Peyer's patch (tissue), 4 donors: ENCODE measurements at regions not wholly inside any gene's neighbourhood (a gene's known extent, or its start where the extent isn't known, plus 50 kb on each side); places are given as distances from the start of the nearest gene placed in this dataset.
"Not testable (repeated sequence)": the region's sequence is repeated elsewhere in the genome, so short reads cannot be mapped to it uniquely, and the experiment has no call there.

Source experiments
- DNase-seq, 3 donors: peaks; one replicate each; pipeline ENCODE4 v3.0.0-alpha.2; 2017 to 2019
- H3K27ac ChIP-seq, 4 donors: fragments of 200-600 bp; sonication (generic); one replicate each; pipeline ENCODE4 v1.5.1; 2016 to 2019
- H3K27me3 ChIP-seq, 2 donors: fragments of 200-600 bp; sonication (generic); one replicate each; pipeline ENCODE4 v1.5.1; 2019
- H3K36me3 ChIP-seq, 3 donors: fragments of 200-600 bp; sonication (generic); one replicate each; pipeline ENCODE4 v1.5.1; 2016 to 2019
- H3K4me1 ChIP-seq, 4 donors: fragments of 200-600 bp; sonication (generic); one replicate each; pipeline ENCODE4 v1.5.1; 2016 to 2019
- H3K4me3 ChIP-seq, 4 donors: fragments of 200-600 bp; sonication (generic); 1 replicate in 3 of 4; 2 replicates in 1 of 4; pipeline ENCODE4 v1.5.1; 2016 to 2019; ENCODE audit warnings: mild to moderate bottlenecking in 1 of 4
- H3K9me3 ChIP-seq, 4 donors: fragments of 200-600 bp; sonication (generic); one replicate each; pipeline ENCODE4 v1.5.1; 2016 to 2019; ENCODE audit warnings: mild to moderate bottlenecking in 1 of 4

DNA sequence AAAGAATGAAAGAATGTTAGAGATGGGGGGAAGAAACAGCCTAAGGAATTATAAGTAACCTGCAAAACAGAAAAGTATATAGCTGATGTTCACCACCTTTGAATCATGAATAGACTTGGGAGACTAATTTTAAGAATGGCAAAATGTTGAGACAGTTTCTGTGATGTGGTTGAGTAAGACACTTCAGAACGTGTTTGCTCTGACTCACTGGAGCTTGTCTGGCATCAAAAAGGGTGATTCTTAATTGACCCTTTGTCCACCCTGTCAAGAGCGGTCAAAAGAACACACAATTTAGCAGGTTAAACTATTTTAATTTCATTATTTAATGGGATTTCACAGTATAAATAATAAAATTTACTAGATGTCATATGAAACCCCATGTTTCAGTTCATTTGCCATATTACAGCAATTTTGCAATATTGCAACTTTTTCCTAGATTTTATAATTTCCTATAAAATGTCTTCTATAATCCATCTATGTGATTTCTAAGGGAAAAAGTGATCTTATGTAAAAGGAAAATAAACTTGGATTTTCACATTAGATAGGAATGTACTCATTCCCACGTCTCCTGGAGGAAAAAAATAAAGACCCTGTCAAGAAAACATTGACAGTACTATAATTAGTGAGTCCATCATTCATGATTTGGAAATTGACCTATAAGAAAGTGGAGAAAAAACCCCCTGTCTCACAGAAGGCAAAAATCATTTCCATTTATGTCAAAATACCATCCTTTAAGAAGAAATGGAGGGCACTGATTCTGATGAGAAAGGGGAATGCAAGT, 104.6 kb upstream of the ZNF658 start:
- H3K4me3 ChIP-seq, H3K27ac ChIP-seq, DNase-seq, H3K27me3 ChIP-seq, H3K9me3 ChIP-seq, H3K36me3 ChIP-seq, H3K4me1 ChIP-seq: not testable (repeated sequence)

DNA sequence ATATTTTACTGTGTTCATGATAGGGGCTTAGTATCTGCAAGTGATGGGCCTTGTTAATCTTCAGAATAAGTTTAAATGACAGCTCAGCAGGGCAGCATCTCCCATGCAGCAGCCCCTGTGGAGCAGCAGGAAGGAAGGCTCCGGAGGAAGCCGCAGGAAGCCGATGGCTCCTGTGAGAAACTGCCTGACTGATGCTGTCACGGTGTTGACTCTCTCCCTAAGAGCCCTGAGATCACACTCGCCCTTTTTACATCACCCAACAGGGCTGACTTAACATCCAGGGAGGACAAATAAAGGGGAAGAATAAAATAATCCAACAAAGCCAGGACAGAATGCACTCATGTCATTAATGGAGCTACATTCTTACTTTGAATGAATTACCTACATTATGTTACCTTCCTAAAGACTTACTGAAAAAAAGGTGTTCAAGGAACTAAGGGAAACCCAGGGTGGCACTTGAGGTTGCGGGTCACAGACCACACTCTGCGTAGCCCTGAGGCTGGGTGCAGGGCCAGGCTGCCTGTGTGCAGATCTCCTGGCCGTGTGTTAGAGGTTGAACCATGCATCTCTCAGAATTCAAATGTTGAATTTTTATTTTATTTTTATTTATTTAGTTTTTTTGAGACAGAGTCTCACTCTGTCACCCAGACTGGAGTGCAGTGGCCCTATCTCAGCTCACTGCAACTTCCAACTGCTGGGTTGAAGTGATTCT, 102.5 kb upstream of the ZNF658 start:
- H3K27ac ChIP-seq, H3K4me3 ChIP-seq, H3K9me3 ChIP-seq, H3K36me3 ChIP-seq, H3K4me1 ChIP-seq, DNase-seq, H3K27me3 ChIP-seq: not testable (repeated sequence)

DNA sequence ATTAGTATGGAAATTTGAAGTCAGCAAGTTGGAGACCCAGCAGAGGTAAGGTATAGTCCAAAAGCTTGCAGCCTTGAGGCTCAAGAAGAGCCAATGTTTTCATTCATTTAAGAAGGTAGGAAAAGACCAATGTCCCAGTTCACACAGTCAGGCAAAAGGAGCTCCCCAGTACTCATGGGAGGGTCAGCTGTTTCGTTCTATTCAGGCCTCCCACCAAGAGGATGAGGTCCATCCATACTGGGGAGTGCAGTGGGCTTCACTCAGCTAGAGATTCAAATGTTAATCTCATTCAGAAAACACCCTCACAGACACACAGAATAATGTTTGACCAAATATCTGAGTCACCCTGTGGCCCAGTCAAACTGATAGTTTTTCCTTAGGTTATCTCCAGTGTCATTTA, 96.9 kb upstream of the ZNF658 start:
- DNase-seq, H3K27ac ChIP-seq, H3K4me3 ChIP-seq, H3K36me3 ChIP-seq, H3K9me3 ChIP-seq, H3K4me1 ChIP-seq, H3K27me3 ChIP-seq: not testable (repeated sequence)

DNA sequence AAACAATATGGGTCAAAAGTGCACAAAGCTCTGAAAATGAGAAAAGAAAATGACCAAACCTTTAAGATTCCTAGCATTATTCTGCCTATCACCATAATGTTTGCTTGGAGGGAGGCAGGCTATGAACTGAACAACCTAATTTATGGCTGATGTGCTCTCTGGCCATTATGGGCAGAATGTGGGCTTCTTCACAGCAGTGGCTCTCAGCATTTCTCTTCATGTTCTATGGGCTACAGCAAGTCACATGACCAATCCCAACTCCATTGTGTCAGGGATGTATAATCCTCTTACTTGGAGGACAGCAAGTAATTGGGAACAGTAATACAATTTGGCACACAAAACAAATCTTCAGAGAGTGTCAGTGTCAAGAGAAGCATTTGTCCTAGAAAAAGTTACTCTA, 90.3 kb upstream of the ZNF658 start:
- H3K27ac ChIP-seq, H3K27me3 ChIP-seq, DNase-seq, H3K4me1 ChIP-seq, H3K4me3 ChIP-seq, H3K9me3 ChIP-seq, H3K36me3 ChIP-seq: not testable (repeated sequence)

DNA sequence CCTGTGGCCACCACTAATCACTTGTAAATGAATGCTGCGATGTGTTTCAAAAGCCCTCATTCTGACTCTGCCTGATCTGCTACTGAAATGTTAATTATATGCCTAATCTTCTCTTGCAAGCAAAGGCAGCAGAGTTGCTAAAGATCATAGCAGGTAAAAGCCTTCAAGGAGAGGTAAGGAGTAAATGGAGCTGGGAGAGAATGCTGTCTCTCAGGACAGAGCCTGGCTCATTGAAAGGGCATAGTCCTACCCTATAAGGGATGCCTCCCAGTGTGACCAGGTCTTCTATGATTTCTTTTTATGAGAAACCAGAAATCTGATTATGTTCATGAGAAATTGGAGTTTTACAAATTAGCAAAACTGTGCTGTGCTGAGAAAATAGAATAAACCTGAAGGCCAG, 88.2 kb upstream of the ZNF658 start:
- not testable (repeated sequence) for H3K27me3 ChIP-seq, H3K27ac ChIP-seq, H3K4me1 ChIP-seq, H3K9me3 ChIP-seq, H3K4me3 ChIP-seq, DNase-seq, H3K36me3 ChIP-seq

DNA sequence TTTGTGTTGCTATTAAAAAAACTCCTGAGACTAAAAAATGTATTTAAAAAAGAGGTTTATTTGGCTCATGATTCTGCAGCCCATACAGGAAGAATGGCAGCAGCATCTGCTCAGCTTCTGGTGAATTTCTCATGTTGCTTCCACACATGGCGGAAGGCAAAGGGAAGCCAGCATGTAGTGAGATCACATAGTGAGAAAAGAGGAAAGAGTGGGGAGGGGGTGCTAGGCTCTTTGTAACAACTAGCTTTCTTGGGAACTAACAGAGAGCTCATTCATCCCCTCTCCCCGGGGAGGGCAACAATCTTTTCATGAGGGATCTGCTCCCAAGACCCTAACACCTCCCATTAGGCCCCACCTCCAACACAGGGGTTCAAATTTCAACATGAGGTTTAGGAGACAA, 87.6 kb upstream of the ZNF658 start:
- not testable (repeated sequence) for DNase-seq, H3K27me3 ChIP-seq, H3K27ac ChIP-seq, H3K9me3 ChIP-seq, H3K4me3 ChIP-seq, H3K4me1 ChIP-seq, H3K36me3 ChIP-seq

DNA sequence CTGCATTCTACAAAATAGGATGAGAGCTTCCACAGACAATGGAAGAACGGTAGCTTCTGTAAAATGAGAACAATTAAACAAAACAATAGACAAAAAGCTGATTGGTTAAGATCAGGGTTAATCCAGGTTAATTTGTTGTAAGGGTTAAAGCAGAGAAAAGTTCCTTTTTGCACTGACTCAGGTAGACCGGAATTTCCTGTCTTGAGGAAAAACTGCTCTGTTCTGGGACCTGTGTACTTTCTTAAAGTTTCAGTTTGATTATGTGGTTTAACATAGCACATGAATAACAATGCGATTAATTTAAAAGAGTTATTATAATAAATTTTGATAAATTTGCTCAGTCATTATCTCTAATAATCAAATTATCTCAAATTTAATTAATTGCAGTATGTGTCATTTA, 86.5 kb upstream of the ZNF658 start:
- H3K4me1 ChIP-seq, H3K27ac ChIP-seq, H3K4me3 ChIP-seq, DNase-seq, H3K9me3 ChIP-seq, H3K36me3 ChIP-seq, H3K27me3 ChIP-seq: not testable (repeated sequence)

DNA sequence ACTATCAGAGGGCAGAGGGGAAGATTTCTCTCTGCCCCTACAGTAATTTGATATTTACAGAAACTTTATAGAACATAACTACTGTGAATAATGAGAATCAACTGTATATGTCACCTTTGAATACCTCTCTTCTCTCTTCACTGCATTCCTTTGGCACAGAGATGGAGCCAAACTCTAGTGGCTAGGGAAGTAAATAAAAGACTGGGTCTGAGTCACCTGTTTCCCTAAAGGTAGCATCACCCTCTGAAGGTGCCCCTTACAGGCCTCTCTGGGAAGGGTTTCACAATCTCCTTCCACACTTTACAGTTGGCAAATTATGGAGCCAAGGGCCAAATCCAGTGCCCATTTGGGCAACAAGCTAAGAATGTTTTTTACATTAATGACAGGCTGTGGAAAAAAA, 81.0 kb upstream of the ZNF658 start:
- H3K9me3 ChIP-seq, H3K4me1 ChIP-seq: not testable (repeated sequence)

DNA sequence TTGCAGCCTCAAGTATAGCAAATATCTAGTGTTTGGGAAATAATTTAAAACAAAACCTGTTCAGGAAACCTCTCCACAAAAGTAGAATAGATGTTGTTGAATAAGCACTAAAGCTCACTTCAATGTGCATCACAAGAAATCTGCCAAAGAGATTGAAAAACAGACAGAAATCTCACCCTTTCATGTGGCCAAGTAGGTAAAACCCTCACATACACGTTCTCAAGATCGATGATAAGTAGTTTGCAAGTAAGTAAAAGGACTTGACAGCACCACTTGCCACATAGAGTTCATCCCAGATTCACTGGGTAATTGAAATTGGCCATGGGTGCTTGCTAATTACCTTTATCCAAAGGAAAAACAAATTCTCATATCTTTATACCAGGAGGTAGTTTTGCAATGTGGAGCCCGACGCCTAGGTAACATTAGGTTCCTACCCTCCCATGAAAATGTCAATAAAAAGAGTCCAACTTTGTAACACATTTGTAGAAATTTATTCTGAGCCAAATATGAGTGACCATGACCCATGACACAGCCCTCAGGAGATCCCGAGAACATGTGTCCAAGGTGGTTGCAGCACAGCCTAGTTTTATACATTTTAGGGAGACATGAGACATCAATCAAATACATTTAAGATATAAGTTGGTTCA, 80.4 kb upstream of the ZNF658 start:
- H3K4me1 ChIP-seq, DNase-seq, H3K36me3 ChIP-seq, H3K9me3 ChIP-seq, H3K27ac ChIP-seq, H3K27me3 ChIP-seq, H3K4me3 ChIP-seq: not testable (repeated sequence)

More for the DNA sequence above, 81.0 kb upstream of the ZNF658 start:
- not testable (repeated sequence) for H3K27me3 ChIP-seq, H3K27ac ChIP-seq, DNase-seq, H3K4me3 ChIP-seq, H3K36me3 ChIP-seq

DNA sequence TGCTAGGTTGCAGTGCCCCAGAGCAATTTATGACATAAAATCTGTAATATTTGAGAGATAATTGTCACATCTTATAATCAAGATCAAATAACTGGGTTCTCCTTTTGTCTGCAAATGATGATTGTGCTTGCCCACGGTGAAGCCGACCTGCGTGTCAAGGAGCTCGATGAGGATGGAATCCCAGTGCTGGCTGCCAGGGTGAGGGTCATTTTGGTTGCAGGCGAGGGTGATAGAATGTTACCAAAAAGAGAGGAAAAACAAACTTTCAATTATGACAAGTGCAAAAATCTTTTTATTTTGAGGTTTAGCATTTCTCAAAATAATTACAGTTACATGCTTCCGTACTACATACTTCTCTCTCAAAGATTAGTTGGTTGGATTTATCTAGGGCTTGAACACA, 76.4 kb upstream of the ZNF658 start:
- not testable (repeated sequence) for H3K4me3 ChIP-seq, H3K36me3 ChIP-seq, H3K27ac ChIP-seq, H3K4me1 ChIP-seq, H3K27me3 ChIP-seq, H3K9me3 ChIP-seq, DNase-seq

DNA sequence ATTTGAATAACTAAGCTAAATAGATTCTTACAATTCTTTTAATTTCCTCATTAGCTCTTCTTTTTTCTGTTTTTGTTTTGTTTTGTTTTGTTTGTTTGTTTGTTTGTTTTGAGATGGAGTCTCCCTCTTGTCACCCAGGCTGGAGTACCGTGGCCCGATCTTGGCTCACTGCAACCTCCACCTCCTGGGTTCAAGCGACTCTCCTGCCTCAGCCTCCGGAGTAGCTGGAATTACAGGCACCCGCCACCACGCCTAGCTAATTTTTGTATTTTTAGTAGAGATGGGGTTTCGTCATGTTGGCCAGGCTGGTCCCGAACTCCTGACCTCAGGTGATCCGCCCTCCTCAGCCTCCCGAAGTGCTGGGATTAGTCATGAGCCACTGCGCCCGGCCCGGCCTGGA, 70.7 kb upstream of the ZNF658 start:
- not testable (repeated sequence) for H3K4me3 ChIP-seq, H3K27ac ChIP-seq, DNase-seq, H3K4me1 ChIP-seq, H3K9me3 ChIP-seq, H3K27me3 ChIP-seq, H3K36me3 ChIP-seq

DNA sequence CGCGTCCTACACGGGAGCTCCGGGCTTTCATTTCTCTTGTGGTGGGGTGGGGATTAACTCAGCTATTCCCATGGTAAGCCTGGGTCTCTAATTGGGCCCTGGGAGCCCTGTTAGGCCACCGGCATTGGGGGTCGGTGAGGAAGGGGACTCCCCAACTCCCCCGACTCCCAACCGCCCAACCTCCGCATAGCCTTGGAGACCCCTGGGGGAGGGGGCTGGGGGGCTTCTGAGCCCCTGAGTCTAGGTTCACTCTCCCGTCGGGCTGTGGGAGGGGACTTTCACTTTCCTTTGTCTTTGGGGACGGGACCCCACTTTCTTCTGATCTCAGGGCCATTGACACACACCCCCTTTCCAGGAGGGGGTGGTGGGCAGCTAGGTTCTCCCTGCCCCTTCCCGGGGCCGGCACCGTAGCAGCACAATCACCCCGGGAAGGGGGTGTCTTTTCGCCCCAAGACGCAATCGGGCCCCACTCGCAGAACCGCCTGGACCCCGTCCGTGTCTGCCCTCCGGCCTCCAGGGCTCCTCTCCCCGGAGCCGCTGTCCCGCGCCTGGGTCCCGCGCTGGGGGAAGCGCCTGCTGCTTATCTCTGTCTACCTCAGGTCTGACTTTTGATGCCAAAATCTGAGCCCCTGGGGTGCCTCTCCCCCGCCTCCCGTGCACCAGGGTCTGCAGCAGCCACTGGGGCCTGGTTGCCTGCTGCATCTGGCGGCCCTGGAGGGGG, 69.6 kb upstream of the ZNF658 start:
- H3K27ac ChIP-seq, H3K36me3 ChIP-seq, DNase-seq, H3K4me3 ChIP-seq, H3K4me1 ChIP-seq, H3K9me3 ChIP-seq, H3K27me3 ChIP-seq: not testable (repeated sequence)

DNA sequence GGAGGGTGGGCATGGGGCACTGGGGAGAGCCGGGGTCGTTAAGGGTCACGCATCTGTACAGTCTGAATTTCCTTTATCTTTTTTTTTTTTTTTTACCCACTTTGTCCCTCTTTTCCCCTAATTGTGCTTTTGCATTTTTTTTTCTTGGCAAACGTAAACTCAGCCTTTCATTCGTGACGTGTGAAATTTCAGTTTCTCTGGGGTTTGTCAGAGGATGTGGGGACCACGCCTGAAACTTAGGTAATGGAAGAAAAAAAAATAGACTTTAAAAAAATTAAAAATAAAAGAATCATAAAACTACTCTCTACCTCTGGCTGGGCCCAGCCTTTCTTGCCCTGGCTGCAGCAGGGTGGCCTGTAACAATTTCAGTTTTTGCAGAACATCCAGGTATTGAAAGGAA, 68.3 kb upstream of the ZNF658 start:
- H3K27me3 ChIP-seq, H3K9me3 ChIP-seq, H3K27ac ChIP-seq, DNase-seq, H3K36me3 ChIP-seq, H3K4me1 ChIP-seq, H3K4me3 ChIP-seq: not testable (repeated sequence)

DNA sequence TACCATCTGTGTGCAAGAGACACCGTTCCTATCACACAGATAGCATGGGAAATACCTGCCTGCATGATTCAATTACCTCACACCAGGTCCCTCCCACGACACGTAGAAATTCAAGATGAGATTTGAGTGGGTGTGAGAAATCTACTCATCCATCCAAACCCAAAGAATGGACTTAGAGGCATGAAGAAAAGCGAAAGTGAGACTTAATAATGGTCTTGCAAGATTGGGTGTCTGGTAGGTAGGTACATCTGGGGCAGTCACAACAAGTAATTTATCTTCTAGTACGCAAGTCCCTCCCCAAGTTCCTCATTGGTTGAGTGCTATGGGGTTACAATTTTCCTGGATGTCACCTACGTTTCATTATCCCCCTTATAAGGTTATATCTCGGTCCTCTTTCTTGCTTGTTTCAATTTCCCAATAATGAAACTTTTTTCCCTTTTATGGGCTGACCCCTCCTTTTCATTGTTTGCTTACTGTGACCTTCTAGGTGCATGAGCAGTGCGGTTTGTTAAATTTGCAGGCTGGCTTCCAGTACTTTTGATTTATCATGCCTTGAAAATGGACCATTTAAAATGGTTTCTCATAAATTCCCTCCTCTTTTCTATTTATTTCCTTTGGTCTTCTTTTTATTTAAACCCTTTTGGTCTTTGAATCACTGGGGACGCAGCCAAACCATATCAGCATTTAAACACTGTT, 63.1 kb upstream of the ZNF658 start:
- H3K36me3 ChIP-seq, H3K4me1 ChIP-seq, DNase-seq, H3K27me3 ChIP-seq, H3K4me3 ChIP-seq, H3K27ac ChIP-seq, H3K9me3 ChIP-seq: not testable (repeated sequence)
